ENCODE measurements at regions not wholly inside any gene's neighbourhood (a gene's known extent, or its start where the extent isn't known, plus 50 kb on each side); places are given as distances from the start of the nearest gene placed in this dataset.
"Not testable (repeated sequence)": the region's sequence is repeated elsewhere in the genome, so short reads cannot be mapped to it uniquely, and the experiment has no call there.

GRCh38 chrX:130566028-130566683 is 164.4 kb downstream of the RBMX2 start:
- intact Hi-C loops (cut with micrococcal nuclease): no loop called here
- H3K36me3 Mint-ChIP-seq (ENCODE audit: low read depth): no peaks in the 10 kb centered on the region
- H3K9me3 Mint-ChIP-seq: no peaks in the 10 kb centered on the region
- H3K27me3 Mint-ChIP-seq: peaks cover 3% of the 10 kb centered on the region
- H3K4me3 Mint-ChIP-seq: no peak overlapping the region
- no peak for DNase-seq
- H3K4me1 Mint-ChIP-seq: no peaks in the 10 kb centered on the region
- no peak overlapping the region for H3K27ac Mint-ChIP-seq

- H3K4me3 Mint-ChIP-seq; DNase-seq; H3K36me3 Mint-ChIP-seq (ENCODE audit: low read depth); H3K27ac Mint-ChIP-seq; H3K4me1 Mint-ChIP-seq; H3K9me3 Mint-ChIP-seq; intact Hi-C loops (cut with micrococcal nuclease); H3K27me3 Mint-ChIP-seq: not testable (repeated sequence)
Observed at GRCh38 chrX:130573030-130573429, 171.2 kb downstream of the RBMX2 start.
